Esophagus muscularis mucosa (tissue), 4 donors: ENCODE measurements at regions not wholly inside any gene's neighbourhood (a gene's known extent, or its start where the extent isn't known, plus 50 kb on each side); places are given as distances from the start of the nearest gene placed in this dataset.

Source experiments
- CTCF ChIP-seq, 3 experiments: fragments of 200-600 bp in 2 of 3; fragments of 450-650 bp in 1 of 3; sonication (generic) in 2 of 3; IDR thresholded peaks; one replicate each; pipeline ENCODE4 v1.5.1; 2017 to 2019; ENCODE audit warnings: antibody characterized with exemption in 3 of 3, mild to moderate bottlenecking in 2 of 3, moderate library complexity in 1 of 3
- EP300 ChIP-seq: sonication (generic); formaldehyde crosslinking; IDR thresholded peaks from one replicate; pipeline ENCODE4 v1.6.1; 2017; ENCODE audit warnings: antibody characterized with exemption
- POLR2AphosphoS5 ChIP-seq, 2 donors: sonication (generic); formaldehyde crosslinking; IDR thresholded peaks; one replicate each; pipeline ENCODE4 v1.6.1; 2017; ENCODE audit warnings: antibody characterized with exemption in 2 of 2

GRCh38 chr15:66857694-66858093 is 155.7 kb downstream of the SMAD6 start:
- TF ChIP-seq EP300 (no peak), POLR2AphosphoS5 (IDR thresholded peaks at IDR 0.05) (no peak), CTCF (IDR thresholded peaks at IDR 0.05) (no peak)
